NCI-H526 (cell line): ENCODE measurements at regions not wholly inside any gene's neighbourhood (a gene's known extent, or its start where the extent isn't known, plus 50 kb on each side); places are given as distances from the start of the nearest gene placed in this dataset.

ENCODE experiments used
- DNase-seq, 2 experiments: peaks; one replicate each; lab custom pipeline; 2025; lab: John Stamatoyannopoulos, UW

GRCh38 chr2:147649286-147649685 lies 195.5 kb upstream of the ACVR2A start:
- DNase-seq = peak in 1 of 2 experiments; percentile 4

- DNase-seq = no peak
Measured at GRCh38 chr2:147648471-147648870, 196.4 kb upstream of the ACVR2A start.

DNA sequence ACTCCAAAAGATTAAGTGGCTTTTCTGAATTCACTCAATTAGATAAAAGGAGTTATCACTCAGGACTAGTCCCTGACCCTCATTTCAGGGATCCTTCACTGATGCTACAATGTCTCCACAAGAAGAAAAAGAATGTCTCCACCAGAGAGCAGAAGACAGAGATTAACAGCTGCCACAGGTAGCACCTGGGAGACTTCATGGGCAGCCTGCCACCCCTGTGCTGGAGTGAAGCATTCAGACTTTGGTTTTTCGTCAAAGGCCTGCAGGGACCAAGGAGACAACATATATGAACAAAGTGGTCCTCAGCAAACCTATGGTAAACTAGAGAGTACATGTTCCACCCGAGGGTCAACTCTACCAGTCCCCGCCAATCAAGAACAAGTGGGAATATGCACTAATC lies 197.0 kb upstream of the ACVR2A start:
- no peak for DNase-seq

DNA sequence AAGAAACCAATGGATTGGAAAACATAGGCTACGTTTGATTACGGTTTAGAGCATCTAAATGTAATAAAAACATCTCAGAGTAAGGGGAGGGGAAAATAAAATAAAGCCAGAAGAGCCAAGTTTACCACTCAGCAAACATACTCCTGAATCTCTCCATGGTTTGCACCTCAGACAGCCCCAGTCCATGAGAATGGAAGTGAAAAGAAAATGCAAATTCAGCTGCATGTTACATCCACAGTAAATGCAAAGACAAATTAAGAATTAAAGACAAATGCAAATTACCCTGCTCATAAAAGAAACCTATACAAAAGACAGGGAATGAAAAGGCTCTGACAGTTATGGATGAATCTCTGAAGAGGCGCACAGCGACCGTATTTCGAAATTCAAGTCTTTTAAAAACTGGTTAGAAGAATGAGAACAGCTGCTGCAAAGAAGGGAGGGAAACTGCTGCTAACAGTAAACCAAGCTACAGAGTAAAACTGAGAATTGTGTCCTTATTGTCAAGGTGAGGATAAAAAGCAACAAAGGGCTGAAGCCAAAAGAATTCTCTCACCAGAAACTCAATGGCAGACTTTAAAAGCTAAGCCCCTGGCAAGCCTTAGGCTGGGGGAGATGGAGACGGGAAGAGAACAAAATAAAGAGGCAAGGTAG lies 197.9 kb upstream of the ACVR2A start:
- DNase-seq = peak; percentile 84 to 88

DNA sequence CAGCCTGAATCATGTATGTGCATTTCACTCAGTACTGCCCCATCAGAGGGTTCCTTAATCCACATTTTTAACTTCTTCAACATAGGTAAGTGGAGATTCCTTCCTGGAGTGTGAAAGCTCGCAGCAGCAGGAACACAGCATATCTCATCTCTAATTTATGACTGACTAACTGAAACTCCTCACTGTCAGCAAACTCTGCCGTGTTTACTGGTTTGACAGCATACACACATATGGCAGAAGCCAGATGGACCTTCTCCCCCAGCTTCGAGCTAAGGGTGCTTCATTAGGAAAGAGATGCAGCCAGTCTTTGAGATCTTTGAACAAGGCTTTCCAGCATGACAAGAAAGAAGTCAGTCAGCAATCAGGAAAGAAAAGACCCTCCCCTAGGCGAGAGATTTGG lies 200.3 kb upstream of the ACVR2A start:
- peak in 1 of 2 experiments; percentile 41 for DNase-seq

DNA sequence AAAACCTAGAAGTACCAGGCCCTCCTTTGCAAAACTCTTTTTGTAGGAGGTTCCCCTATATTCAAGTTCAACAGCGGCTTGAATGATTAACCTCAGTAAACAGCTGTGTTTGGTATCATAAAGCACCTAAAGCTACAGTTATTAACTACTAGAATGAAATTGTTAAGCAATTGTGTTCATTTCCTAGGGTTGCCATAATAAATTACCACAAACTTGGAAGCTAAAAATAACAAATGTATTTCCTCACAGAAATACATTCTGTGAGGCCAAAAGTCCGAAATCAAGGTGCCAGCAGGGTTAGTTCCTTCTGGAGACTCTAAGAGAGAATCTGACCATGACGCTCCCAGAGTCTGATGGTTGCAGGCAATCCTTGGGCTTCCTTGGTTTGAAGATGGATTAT lies 202.1 kb upstream of the ACVR2A start:
- DNase-seq = no peak

DNA sequence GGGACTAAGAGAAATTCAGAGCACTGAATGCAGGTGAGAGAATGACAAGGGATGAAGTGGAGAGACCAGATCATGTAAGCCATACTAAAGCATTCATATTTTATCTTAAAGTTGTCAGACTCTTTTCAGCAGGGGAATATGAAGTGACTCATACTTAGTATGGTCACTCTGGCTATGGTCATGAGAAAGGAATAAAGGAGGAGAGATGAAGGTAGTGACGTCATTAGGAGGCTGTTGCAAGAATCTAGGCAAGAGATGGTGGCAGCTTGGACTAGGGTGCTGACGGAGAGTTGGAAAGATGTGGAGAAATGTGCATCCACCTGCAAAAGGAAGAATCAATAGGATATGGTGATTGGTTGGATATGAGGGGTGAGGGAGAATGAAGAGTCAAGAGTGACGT lies 203.2 kb upstream of the ACVR2A start:
- DNase-seq = no peak

DNA sequence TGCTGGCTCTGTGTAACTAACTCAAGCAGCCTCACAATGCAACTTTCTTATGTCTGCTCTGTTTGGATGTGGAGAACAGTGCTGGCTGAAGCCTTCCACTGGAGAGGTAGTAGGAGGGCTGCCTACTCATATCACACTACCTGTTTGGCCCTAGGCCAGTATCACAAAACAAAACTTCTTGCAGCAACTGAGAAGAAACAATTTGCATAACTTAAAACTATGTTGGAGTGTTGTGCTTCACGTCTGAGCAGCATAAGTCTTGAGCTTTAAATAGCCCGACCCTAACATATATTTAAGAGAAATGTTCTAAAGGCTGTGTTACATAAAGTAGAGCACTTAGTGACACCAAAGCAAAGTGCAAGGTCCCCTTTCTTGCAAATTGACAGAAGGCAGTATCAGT lies 204.9 kb upstream of the ACVR2A start:
- DNase-seq = no peak

DNA sequence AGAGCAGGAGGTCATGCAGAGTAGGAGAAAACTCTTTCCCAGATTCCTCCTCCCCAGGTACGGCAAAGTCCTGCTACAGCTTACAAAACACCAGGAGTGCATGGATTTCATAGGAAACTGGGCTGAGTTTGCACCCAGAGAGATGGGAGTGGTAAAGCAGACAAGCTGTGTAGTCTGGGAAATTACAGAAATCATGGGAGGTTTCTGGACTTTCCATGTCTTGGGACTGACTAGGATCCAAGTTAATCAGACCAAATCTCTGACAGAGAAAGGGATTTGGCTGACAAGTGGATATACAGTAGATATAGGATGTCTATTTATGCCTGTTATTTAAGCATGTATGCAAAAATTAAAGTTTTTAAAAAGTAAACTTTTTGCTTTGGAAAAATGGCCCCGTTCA lies 205.4 kb upstream of the ACVR2A start:
- DNase-seq = no peak

DNA sequence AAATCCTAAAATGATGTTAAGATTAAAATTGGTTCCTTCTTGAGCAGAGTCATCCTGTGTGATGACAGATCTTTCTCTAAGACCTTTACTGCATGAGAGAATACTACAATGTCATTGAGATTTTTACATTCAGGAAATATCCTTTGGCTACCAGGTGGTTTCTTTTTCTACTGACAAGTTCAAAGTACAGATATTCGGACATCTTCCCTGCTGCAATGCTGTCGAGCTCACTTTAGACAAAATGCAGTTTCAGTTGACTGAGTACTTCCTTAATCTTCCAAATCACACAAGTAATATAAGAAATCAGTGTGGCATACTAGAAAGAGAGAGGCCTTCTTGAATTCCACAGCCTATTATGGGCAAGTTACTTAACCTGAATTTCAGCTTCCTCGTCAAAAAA lies 207.9 kb upstream of the ACVR2A start:
- DNase-seq = no peak

- no peak for DNase-seq
Measured at GRCh38 chr2:147636238-147636882, 208.5 kb upstream of the ACVR2A start.

DNA sequence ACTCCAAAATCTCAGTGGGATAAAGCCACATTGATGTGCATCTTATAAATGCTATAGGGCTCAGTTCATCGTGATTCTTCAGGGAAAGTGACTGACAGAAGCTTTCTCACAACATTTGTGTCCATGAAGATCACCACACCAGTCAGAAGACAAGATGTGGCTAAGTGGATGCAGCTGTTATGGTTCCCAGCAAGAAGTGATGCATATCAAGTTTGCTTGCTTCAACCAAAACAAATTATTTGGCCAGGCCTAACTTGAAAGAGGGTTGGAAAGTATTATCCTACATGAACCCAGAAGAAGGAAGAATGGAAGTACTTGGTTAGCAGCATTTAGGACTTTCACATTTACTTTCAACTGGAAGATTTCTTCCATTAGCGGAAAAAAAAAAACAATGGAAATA lies 210.0 kb upstream of the ACVR2A start:
- no peak for DNase-seq

- no peak for DNase-seq
Measured at GRCh38 chr2:147632198-147632597, 212.6 kb upstream of the ACVR2A start.

DNA sequence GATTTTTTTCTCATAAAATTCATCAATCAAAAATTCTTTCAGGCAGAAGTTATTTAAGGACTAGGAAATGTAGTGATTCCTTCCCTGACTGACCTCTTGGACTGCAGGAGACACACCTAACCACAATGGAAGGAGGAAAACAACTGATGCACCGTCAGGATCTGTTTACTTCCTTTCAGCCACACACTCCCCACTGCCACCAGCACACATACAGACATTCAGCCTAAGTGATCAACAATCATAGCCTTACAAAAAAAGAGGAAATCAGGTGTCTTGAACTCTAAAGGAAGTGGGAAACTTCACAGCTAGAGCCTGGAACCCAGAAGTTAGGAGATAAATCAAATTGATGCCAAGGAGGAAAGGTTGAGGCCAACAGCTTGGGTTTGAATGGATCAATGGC lies 213.5 kb upstream of the ACVR2A start:
- no peak for DNase-seq

DNA sequence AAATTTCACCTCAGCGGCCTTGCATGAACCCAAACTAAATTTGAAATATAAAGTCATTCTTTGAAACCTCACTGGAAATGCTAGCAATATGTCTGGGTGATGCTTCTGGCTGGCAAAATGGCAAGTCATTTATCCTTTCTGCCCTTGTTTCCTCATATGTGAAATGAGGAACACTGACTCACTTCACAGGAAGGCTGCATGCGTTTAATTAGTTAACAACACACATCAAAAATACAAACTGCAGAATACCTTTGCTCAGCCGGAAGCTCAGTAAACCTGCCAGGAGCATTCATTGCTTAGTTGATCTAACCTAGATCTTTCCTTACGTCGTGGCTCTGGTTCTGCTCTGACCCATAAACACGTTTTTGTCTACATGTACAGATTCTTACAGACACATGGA lies 214.2 kb upstream of the ACVR2A start:
- DNase-seq = no peak

GRCh38 chr2:147628971-147629421 lies 215.8 kb upstream of the ACVR2A start:
- DNase-seq = no peak

DNA sequence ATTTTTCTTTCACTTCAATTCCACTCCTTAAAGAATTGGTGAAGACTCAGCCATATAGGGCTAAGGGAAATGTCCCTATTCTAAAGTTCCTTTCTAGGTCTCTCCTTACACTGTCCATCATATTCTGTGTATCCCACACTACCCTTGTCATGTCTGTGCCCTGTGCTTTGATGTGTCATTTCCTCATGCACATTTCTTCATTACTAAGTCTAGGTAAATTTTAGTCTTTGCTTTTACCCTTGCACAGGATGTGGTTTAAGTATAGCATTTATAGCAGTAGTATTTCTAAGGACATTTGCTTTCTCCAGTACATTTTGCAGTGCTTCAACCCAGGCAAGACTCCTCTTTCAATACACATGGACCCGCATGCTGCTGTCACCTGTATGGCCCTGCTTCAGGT lies 221.5 kb upstream of the ACVR2A start:
- DNase-seq = no peak

GRCh38 chr2:147621656-147622197 lies 223.1 kb upstream of the ACVR2A start:
- DNase-seq = no peak

- DNase-seq = no peak
Measured at GRCh38 chr2:147619808-147620207, 225.0 kb upstream of the ACVR2A start.

DNA sequence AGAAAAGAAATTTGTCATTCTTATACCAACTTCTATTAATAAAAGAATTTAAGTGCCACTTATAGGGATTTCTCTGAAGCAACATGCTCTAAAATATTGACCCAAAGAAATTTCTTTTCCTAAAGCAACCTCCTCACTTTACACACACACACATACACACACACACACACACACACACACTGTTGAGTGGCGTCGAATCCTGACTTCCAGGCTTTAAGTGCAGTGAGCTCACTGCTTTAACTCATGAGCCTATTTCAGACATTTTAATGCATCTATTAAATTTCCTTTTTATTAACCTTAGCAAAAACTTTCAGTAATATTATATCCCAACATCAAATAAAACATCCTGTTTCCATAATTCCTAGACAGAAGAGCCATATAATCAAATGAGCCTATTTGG lies 229.1 kb upstream of the ACVR2A start:
- DNase-seq = no peak

- no peak for DNase-seq
Measured at GRCh38 chr2:147614979-147615470, 229.8 kb upstream of the ACVR2A start.

DNA sequence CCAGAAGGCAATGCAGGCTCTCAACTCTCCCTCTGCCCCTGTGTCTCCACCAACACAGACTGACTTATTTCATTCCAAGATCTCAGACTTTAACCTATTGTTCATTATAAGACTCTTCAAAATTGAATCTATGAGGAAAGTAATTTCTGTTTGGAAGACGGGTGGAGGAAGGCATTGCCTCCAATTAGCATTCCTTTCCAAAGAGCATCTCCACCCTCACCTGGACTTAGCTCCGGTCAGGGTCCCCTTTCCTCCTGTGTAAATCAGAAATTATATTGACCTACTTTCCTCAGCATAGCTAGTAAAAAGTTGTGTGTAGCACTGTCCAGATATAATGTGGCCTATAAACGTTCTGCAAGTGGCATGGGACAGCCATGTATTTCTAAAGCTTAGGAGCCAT lies 230.4 kb upstream of the ACVR2A start:
- no peak for DNase-seq

DNA sequence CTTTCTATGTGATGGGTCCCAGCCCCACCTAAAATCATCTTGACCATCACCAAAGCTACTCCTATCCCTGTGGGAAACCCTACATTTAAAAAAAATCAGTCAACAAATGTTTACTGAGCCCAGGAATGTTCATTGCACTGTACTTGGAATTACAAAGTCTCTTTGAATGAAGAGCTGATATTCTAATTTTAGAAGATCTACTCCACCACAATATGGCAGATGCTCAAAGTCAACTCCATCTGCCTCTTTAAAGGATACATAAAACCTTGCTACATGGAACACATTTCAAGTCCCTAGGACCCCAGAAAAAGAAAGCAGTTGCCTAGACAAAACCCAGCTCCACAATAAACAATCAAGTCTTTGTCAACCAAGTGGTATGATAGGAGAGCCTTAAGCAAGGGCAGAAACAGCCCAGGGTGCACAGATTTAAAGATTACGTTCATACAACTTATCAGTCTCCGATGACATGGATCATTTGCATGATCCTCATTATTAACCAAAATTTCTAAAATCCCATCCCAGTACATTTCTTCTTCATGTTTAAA lies 234.3 kb upstream of the ACVR2A start:
- peak; percentile 8 to 20 for DNase-seq
